PC-3 (cell line): ENCODE measurements at regions not wholly inside any gene's neighbourhood (a gene's known extent, or its start where the extent isn't known, plus 50 kb on each side); places are given as distances from the start of the nearest gene placed in this dataset.

Source experiments
- CTCF ChIP-seq: fragments of 300-600 bp; sonication (generic); conservative IDR thresholded peaks from 2 replicates; pipeline ENCODE4 v1.5.1; 2017; ENCODE audit warnings: antibody characterized with exemption, low read depth, mild to moderate bottlenecking, low read length
- EZH2 ChIP-seq: fragments of 300-600 bp; sonication (generic); IDR thresholded peaks from one replicate; pipeline ENCODE4 v1.6.1; 2017; ENCODE audit warnings: antibody characterized with exemption, mild to moderate bottlenecking, low read length; ENCODE audit not compliant: unreplicated experiment

DNA sequence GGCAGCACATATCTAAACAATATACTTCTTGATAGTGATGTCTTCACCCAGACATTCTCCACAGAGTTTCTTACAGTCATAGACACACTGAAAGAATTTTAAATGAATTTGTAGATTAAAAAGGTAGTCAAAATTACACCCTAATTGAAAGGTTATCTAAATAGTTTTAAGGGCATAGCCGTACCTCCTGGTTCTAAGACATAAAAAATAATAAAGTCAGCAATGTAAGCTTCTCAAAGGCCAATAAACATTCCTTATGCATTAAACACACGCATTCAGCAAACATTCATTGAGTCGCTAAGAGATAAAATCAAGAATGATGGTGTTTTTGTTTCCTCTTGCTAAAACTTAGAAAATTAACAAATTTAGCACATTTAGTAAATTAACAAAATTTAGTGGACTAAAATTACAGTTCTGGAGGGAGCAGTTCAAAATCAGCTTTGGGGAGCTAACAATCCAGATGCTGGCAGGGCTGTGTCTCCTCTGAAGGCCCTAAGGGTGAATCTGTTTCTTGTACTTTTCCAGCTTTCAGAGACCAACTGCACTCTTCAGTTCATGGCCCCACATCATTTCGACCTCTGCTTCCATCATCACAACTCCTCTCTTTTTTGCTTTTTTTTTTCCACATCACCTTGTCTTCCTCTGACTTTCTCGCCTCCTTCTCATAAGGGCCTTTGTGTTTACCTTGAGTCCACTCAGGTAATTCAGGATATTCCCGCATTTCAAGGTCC lies 516.5 kb downstream of the DNAH5 start:
- TF ChIP-seq CTCF (no peak), EZH2 (no peak)
